ENCODE measurements at regions not wholly inside any gene's neighbourhood (a gene's known extent, or its start where the extent isn't known, plus 50 kb on each side); places are given as distances from the start of the nearest gene placed in this dataset.

- TF ChIP-seq SUZ12 (IDR thresholded peaks at IDR 0.05; ENCODE audit: extremely low read depth, insufficient read depth, insufficient read length): no peak
- TF ChIP-seq ZNF274 (IDR thresholded peaks at IDR 0.05; ENCODE audit: low read depth, low read length): no peak
- no peak for TF ChIP-seq YY1 (IDR thresholded peaks at IDR 0.05; ENCODE audit: insufficient read depth, insufficient read length)
Observed at GRCh38 chr18:70622622-70623419, 334.0 kb downstream of the SOCS6 start.
